H9 (cell line): ENCODE measurements at regions not wholly inside any gene's neighbourhood (a gene's known extent, or its start where the extent isn't known, plus 50 kb on each side); places are given as distances from the start of the nearest gene placed in this dataset.

ENCODE experiments used
- DNase-seq: peaks from one replicate; pipeline ENCODE4 v3.0.0-alpha.2; 2017
- H2AFZ ChIP-seq: one replicate; pipeline ENCODE4 v1.6.1; 2013; ENCODE audit warnings: mild to moderate bottlenecking, low read length, control low read depth, moderate library complexity
- H2AK5ac ChIP-seq: 2 replicates; pipeline ENCODE4 v1.6.1; 2013; ENCODE audit warnings: low read length, control low read depth, mixed read lengths; ENCODE audit not compliant: insufficient read length
- H2BK120ac ChIP-seq: one replicate; pipeline ENCODE4 v1.6.1; 2013; ENCODE audit warnings: low read depth, mild to moderate bottlenecking, low read length, control low read depth, inconsistent platforms; ENCODE audit not compliant: poor library complexity, severe bottlenecking
- H2BK12ac ChIP-seq: 2 replicates; pipeline ENCODE4 v1.6.1; 2013; ENCODE audit warnings: low read length, control low read depth, mixed read lengths, low read depth; ENCODE audit not compliant: insufficient read length
- H2BK15ac ChIP-seq: 2 replicates; pipeline ENCODE4 v1.6.1; 2013; ENCODE audit warnings: low read depth, low read length, control low read depth
- H2BK20ac ChIP-seq: one replicate; pipeline ENCODE4 v1.6.1; 2013; ENCODE audit warnings: low read depth, mild to moderate bottlenecking, low read length, control low read depth, inconsistent platforms; ENCODE audit not compliant: poor library complexity, severe bottlenecking
- H2BK5ac ChIP-seq: 2 replicates; pipeline ENCODE4 v1.6.1; 2013; ENCODE audit warnings: low read length, control low read depth, mixed read lengths; ENCODE audit not compliant: insufficient read length
- H3K14ac ChIP-seq: 2 replicates; pipeline ENCODE4 v1.6.1; 2013; ENCODE audit warnings: low read length, control low read depth; ENCODE audit not compliant: insufficient read depth
- H3K18ac ChIP-seq: 2 replicates; pipeline ENCODE4 v1.6.1; 2013; ENCODE audit warnings: low read depth, mild to moderate bottlenecking, mixed read lengths, low read length, control low read depth; ENCODE audit not compliant: insufficient read length
- H3K23ac ChIP-seq: 2 replicates; pipeline ENCODE4 v1.6.1; 2013; ENCODE audit warnings: low read length, control low read depth, mixed read lengths, low read depth; ENCODE audit not compliant: insufficient read length
- H3K23me2 ChIP-seq: 2 replicates; pipeline ENCODE4 v1.6.1; 2013; ENCODE audit warnings: low read depth, mild to moderate bottlenecking, mixed read lengths, low read length, control low read depth; ENCODE audit not compliant: insufficient read length, poor library complexity, severe bottlenecking
- H3K27ac ChIP-seq: 2 replicates; pipeline ENCODE4 v1.5.1; 2013; ENCODE audit warnings: low read length, control low read depth, mixed read lengths, low read depth; ENCODE audit not compliant: insufficient read length
- H3K27me3 ChIP-seq: 2 replicates; pipeline ENCODE4 v1.6.1; 2013; ENCODE audit warnings: low read length, control low read depth, inconsistent platforms; ENCODE audit not compliant: insufficient read depth
- H3K4ac ChIP-seq: 2 replicates; pipeline ENCODE4 v1.6.1; 2013; ENCODE audit warnings: low read depth, mild to moderate bottlenecking, control low read depth, inconsistent platforms, low read length, moderate library complexity
- H3K4me1 ChIP-seq: 2 replicates; pipeline ENCODE4 v1.6.1; 2013; ENCODE audit warnings: low read length, control low read depth, inconsistent platforms; ENCODE audit not compliant: insufficient read depth
- H3K4me2 ChIP-seq: 2 replicates; pipeline ENCODE4 v1.6.1; 2013; ENCODE audit warnings: low read length, control low read depth, mixed read lengths; ENCODE audit not compliant: insufficient read length, insufficient read depth
- H3K56ac ChIP-seq: 2 replicates; pipeline ENCODE4 v1.6.1; 2013; ENCODE audit warnings: low read depth, mild to moderate bottlenecking, mixed read lengths, low read length, control low read depth; ENCODE audit not compliant: insufficient read length
- H3K79me1 ChIP-seq: 2 replicates; pipeline ENCODE4 v1.6.1; 2013; ENCODE audit warnings: low read depth, mild to moderate bottlenecking, moderate library complexity, low read length, control low read depth, inconsistent platforms; ENCODE audit not compliant: insufficient read depth, poor library complexity, severe bottlenecking
- H3K79me2 ChIP-seq: 2 replicates; pipeline ENCODE4 v1.6.1; 2013; ENCODE audit warnings: low read length, control low read depth, inconsistent platforms; ENCODE audit not compliant: insufficient read depth
- H3K9ac ChIP-seq: 2 replicates; pipeline ENCODE4 v1.6.1; 2013; ENCODE audit warnings: low read length, control low read depth, mixed read lengths; ENCODE audit not compliant: insufficient read length; ENCODE audit errors: extremely low read depth
- H3K9me3 ChIP-seq: one replicate; pipeline ENCODE4 v1.6.1; 2013; ENCODE audit warnings: low read depth, low read length, inconsistent platforms; ENCODE audit not compliant: control insufficient read depth
- H3T11ph ChIP-seq: one replicate; pipeline ENCODE4 v1.6.1; 2013; ENCODE audit warnings: mild to moderate bottlenecking, low read length, control low read depth, inconsistent platforms
- H4K20me1 ChIP-seq: one replicate; pipeline ENCODE4 v1.6.1; 2013; ENCODE audit not compliant: control insufficient read depth, insufficient read length, insufficient read depth
- H4K5ac ChIP-seq: 2 replicates; pipeline ENCODE4 v1.6.1; 2013; ENCODE audit warnings: low read depth, mild to moderate bottlenecking, mixed read lengths, low read length, control low read depth; ENCODE audit not compliant: insufficient read length
- H4K8ac ChIP-seq: replicated peaks from 2 replicates; pipeline ENCODE4 v1.6.1; 2013; ENCODE audit warnings: low read length, control low read depth, mixed read lengths, low read depth; ENCODE audit not compliant: insufficient read length
- H4K91ac ChIP-seq: 2 replicates; pipeline ENCODE4 v1.6.1; 2013; ENCODE audit warnings: low read depth, mild to moderate bottlenecking, moderate library complexity, mixed read lengths, low read length, control low read depth; ENCODE audit not compliant: insufficient read length
- H3K27ac Mint-ChIP-seq, 3 experiments: 2 replicates in 2 of 3; 3 replicates in 1 of 3; pipeline ENCODE4 v1.8.0; 2020 to 2021; ENCODE audit warnings: mixed read lengths in 3 of 3, mild to moderate bottlenecking in 1 of 3, moderate library complexity in 1 of 3
- H3K27me3 Mint-ChIP-seq: 2 replicates; pipeline ENCODE4 v1.8.0; 2021; ENCODE audit warnings: low read depth, mild to moderate bottlenecking, moderate library complexity, mixed read lengths
- H3K36me3 Mint-ChIP-seq, 3 experiments: 2 replicates in 2 of 3; 3 replicates in 1 of 3; pipeline ENCODE4 v1.8.0; 2020 to 2021; ENCODE audit warnings: low read depth in 3 of 3, mixed read lengths in 3 of 3; ENCODE audit not compliant: insufficient read depth in 1 of 3
- H3K4me1 Mint-ChIP-seq, 2 experiments: 2 replicates each; pipeline ENCODE4 v1.8.0; 2020; ENCODE audit warnings: mixed read lengths in 2 of 2
- H3K4me3 Mint-ChIP-seq, 2 experiments: 2 replicates in 1 of 2; 3 replicates in 1 of 2; pipeline ENCODE4 v1.8.0; 2020 to 2021; ENCODE audit warnings: mild to moderate bottlenecking in 2 of 2, mixed read lengths in 2 of 2, moderate library complexity in 1 of 2
- H3K9me3 Mint-ChIP-seq, 2 experiments: 2 replicates in 1 of 2; 3 replicates in 1 of 2; pipeline ENCODE4 v1.8.0; 2020; ENCODE audit warnings: mild to moderate bottlenecking in 2 of 2, mixed read lengths in 2 of 2, moderate library complexity in 1 of 2
- WGBS: extraction: QIAGEN DNeasy Blood & Tissue Kit; methylation state at CpG from one replicate; pipeline ENCODE4 v1.1.7; 2013; ENCODE audit warnings: missing lambda C conversion rate, low lambda C conversion rate, mixed read lengths; ENCODE audit not compliant: insufficient read length; ENCODE audit errors: extremely low coverage; 5-methylcytosine and 5-hydroxymethylcytosine counted together
- TF ChIP-seq, protein P1 (sequence below): fragments of 200-600 bp; sonication (generic); conservative IDR thresholded peaks from 3 replicates; pipeline ENCODE4 v1.8.0; 2021; ENCODE audit warnings: antibody characterized with exemption, mild to moderate bottlenecking

DNA sequence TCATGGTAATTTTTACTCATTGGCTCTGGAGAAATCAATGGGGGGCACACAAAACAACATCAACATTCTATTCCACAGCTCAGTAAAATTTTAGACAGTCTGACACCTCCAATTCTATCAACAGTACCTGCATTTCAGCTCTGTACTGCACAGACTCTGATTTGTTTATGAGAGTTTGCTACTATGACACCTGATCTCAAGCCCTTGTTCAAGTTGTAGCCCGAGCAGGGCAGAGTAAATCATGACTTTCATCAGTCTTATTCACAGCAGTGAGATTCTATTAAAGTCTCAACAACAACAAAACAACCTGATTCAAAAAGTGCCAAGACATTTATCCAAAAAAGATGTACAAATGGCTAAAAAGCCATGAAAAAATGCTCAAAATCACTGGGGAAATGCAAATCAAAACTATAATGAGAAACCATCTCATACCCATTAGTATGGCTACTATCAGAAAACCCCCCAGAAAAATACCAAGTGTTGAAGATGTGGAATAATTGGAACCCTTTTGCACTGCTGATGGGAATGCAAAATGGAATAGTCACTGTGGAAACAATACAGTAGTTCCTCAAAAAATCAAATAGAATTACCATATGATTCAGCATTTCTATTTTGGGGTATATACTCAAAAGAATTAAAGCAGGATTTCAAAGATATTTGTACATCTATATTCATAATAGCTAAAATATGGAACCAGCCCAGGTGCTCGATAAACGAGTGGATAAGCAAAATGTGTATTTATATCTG, 71.7 kb upstream of the RBMS1 start:
- H3K27ac Mint-ChIP-seq = no peak overlapping the region
- Histone ChIP-seq H3K4me2 (no peak overlapping the region), H3K4me1 (no peaks in the 10 kb centered on the region; the same call in 1 of the 2 replicates), H4K20me1 (no peaks in the 10 kb centered on the region), H3K27ac (no peak overlapping the region), H2BK120ac (no peak overlapping the region), H3K9me3 (no peaks in the 10 kb centered on the region), H2BK5ac (no peak overlapping the region), H3K18ac (no peak overlapping the region), H4K8ac (no peak overlapping the region), H3K79me1 (no peaks in the 10 kb centered on the region), H4K91ac (no peak overlapping the region), H3T11ph (no peak overlapping the region), H3K27me3 (peaks cover 3% of the 10 kb centered on the region; the same call in 1 of the 2 replicates), H3K79me2 (no peaks in the 10 kb centered on the region), H3K23ac (no peak overlapping the region), H2AFZ (no peak overlapping the region), H3K23me2 (no peaks in the 10 kb centered on the region), H3K56ac (no peak overlapping the region), H3K9ac (no peak overlapping the region), H2AK5ac (no peak overlapping the region), H2BK12ac (no peak overlapping the region), H2BK20ac (no peak overlapping the region), H3K14ac (no peak overlapping the region), H4K5ac (no peak overlapping the region), H2BK15ac (no peak overlapping the region), H3K4ac (no peak overlapping the region)
- H3K9me3 Mint-ChIP-seq = no peaks in the 10 kb centered on the region
- H3K27me3 Mint-ChIP-seq = no peaks in the 10 kb centered on the region
- DNase-seq = no peak
- no peak overlapping the region for H3K4me3 Mint-ChIP-seq
- H3K36me3 Mint-ChIP-seq = no peaks in the 10 kb centered on the region
- peaks cover 6% of the 10 kb centered on the region in 2 experiments for H3K4me1 Mint-ChIP-seq
- no CpG with 5 or more reads among the region's 3 CpGs for WGBS
- TF ChIP-seq, protein P1, sequence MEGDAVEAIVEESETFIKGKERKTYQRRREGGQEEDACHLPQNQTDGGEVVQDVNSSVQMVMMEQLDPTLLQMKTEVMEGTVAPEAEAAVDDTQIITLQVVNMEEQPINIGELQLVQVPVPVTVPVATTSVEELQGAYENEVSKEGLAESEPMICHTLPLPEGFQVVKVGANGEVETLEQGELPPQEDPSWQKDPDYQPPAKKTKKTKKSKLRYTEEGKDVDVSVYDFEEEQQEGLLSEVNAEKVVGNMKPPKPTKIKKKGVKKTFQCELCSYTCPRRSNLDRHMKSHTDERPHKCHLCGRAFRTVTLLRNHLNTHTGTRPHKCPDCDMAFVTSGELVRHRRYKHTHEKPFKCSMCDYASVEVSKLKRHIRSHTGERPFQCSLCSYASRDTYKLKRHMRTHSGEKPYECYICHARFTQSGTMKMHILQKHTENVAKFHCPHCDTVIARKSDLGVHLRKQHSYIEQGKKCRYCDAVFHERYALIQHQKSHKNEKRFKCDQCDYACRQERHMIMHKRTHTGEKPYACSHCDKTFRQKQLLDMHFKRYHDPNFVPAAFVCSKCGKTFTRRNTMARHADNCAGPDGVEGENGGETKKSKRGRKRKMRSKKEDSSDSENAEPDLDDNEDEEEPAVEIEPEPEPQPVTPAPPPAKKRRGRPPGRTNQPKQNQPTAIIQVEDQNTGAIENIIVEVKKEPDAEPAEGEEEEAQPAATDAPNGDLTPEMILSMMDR = no peak
